ENCODE measurements at regions not wholly inside any gene's neighbourhood (a gene's known extent, or its start where the extent isn't known, plus 50 kb on each side); places are given as distances from the start of the nearest gene placed in this dataset.

DNA sequence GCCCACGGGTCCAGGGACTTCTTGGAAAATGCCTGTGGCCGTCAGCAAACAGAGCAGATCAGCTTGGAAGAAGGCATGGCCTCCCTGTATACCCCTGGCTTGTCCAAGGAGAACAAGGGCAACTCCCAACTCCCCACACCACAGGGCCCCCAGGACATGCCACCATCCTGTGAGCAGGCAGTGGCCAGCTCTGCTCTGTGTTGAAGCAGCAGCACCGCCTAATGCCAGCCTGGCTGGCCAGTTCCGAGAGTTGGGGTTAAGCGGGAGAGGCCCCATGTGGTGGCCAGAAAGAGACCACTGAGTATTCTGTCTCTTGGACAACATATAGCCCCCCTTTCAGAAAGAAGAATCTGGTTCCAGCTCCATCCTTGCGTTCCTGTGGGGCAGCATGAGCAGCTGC is 209.2 kb downstream of the CTTN start:
- Histone ChIP-seq H3K4me3 (ENCODE audit: low read depth, low read length) (no peak overlapping the region), H3K9me3 (no peaks in the 10 kb centered on the region), H3K27me3 (replicated peaks; ENCODE audit: control insufficient read depth, insufficient read depth, low read length) (no peaks in the 10 kb centered on the region), H3K36me3 (ENCODE audit: control insufficient read depth, insufficient read depth, low read length) (no peaks in the 10 kb centered on the region), H3K4me1 (0 out of 2 replicates have a peak, but pooled peaks cover 5% of the 10 kb centered on the region)
- Mint-ChIP-seq H3K27ac (ENCODE audit: unreplicated experiment) (no peak overlapping the region), H3K4me3 (ENCODE audit: unreplicated experiment) (no peak overlapping the region), H3K9me3 (ENCODE audit: unreplicated experiment) (no peaks in the 10 kb centered on the region), H3K36me3 (ENCODE audit: insufficient read depth, unreplicated experiment) (peaks cover 25% of the 10 kb centered on the region), H3K4me1 (ENCODE audit: low read depth, unreplicated experiment) (no peaks in the 10 kb centered on the region), H3K27me3 (ENCODE audit: insufficient read depth, unreplicated experiment) (no peaks in the 10 kb centered on the region)
- intact Hi-C loops (cut with micrococcal nuclease; ENCODE audit: unreplicated experiment) = no loop called here
- CTCF ChIA-PET = no interaction called here
- DNase-seq = no peak
- TF ChIP-seq, protein P1, sequence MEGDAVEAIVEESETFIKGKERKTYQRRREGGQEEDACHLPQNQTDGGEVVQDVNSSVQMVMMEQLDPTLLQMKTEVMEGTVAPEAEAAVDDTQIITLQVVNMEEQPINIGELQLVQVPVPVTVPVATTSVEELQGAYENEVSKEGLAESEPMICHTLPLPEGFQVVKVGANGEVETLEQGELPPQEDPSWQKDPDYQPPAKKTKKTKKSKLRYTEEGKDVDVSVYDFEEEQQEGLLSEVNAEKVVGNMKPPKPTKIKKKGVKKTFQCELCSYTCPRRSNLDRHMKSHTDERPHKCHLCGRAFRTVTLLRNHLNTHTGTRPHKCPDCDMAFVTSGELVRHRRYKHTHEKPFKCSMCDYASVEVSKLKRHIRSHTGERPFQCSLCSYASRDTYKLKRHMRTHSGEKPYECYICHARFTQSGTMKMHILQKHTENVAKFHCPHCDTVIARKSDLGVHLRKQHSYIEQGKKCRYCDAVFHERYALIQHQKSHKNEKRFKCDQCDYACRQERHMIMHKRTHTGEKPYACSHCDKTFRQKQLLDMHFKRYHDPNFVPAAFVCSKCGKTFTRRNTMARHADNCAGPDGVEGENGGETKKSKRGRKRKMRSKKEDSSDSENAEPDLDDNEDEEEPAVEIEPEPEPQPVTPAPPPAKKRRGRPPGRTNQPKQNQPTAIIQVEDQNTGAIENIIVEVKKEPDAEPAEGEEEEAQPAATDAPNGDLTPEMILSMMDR (IDR thresholded peaks at IDR 0.05; ENCODE audit: insufficient read depth in 1 of 2, low read depth in 1 of 2, low read length in 1 of 2, severe bottlenecking in 1 of 2, unreplicated experiment in 1 of 2) = no peak
- no TSS peak for BruUV-seq (replicated peaks)
- POLR2A ChIA-PET = no interaction called here

DNA sequence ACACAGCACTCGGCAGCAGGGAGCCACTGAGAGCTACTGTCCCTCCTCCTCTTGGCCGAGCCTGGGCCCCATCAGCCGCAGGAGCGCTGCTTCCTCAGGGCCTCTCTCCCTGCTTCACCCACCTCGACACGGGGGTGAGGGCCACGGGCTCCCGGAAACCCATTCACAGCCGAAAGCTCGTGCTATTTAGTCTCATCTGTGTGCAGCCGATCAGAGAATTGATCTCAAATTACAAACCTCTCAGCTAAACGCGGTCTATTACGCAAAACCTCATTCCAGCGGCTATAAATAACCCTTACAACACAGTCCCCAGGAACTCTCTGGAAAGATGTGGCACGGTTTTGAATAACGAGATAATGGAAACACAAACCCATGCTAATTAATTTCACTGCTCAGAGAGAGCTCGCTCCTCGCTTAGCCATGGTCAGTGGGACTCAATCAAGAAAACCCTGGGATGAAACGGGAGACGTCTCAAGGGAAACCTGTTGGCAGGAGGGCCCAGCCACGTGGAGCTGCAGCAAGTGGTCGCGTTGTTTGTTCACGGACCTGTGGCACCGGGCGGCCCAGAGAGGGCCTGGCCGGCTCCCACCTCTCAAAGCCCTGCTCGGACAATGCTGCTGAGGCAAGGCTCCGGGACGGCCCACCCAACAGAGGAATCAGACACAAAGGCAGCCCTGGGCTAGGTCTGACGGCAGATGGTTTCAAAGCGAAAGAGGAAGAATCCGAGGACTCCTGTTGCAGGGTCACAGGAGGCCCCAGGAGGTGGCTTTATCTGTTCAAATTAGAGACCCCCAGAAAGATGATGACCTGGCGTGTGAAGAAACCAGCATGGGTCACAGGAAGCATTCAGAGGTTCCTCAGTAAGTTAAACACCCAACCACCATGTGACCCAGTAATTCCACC is 210.5 kb downstream of the CTTN start:
- DNase-seq = no peak
- Histone ChIP-seq H3K27me3 (replicated peaks; ENCODE audit: control insufficient read depth, insufficient read depth, low read length) (no peaks in the 10 kb centered on the region), H3K4me1 (0 out of 2 replicates have a peak, but pooled peaks cover 5% of the 10 kb centered on the region), H3K9me3 (no peaks in the 10 kb centered on the region), H3K4me3 (ENCODE audit: low read depth, low read length) (no peak overlapping the region), H3K36me3 (ENCODE audit: control insufficient read depth, insufficient read depth, low read length) (no peaks in the 10 kb centered on the region)
- no peaks in the 10 kb centered on the region for H3K27me3 Mint-ChIP-seq (ENCODE audit: insufficient read depth, unreplicated experiment)
- no peaks in the 10 kb centered on the region for H3K4me1 Mint-ChIP-seq (ENCODE audit: low read depth, unreplicated experiment)
- H3K27ac Mint-ChIP-seq (ENCODE audit: unreplicated experiment) = no peak overlapping the region
- intact Hi-C loops (cut with micrococcal nuclease; ENCODE audit: unreplicated experiment) = no loop called here
- no peak overlapping the region for H3K4me3 Mint-ChIP-seq (ENCODE audit: unreplicated experiment)
- H3K9me3 Mint-ChIP-seq (ENCODE audit: unreplicated experiment) = no peaks in the 10 kb centered on the region
- peaks cover 29% of the 10 kb centered on the region for H3K36me3 Mint-ChIP-seq (ENCODE audit: insufficient read depth, unreplicated experiment)
- BruUV-seq (replicated peaks) = no TSS peak
- ChIA-PET POLR2A (no interaction called here), CTCF (no interaction called here)
- TF ChIP-seq, protein P1 (IDR thresholded peaks at IDR 0.05; ENCODE audit: insufficient read depth in 1 of 2, low read depth in 1 of 2, low read length in 1 of 2, severe bottlenecking in 1 of 2, unreplicated experiment in 1 of 2) = no peak

DNA sequence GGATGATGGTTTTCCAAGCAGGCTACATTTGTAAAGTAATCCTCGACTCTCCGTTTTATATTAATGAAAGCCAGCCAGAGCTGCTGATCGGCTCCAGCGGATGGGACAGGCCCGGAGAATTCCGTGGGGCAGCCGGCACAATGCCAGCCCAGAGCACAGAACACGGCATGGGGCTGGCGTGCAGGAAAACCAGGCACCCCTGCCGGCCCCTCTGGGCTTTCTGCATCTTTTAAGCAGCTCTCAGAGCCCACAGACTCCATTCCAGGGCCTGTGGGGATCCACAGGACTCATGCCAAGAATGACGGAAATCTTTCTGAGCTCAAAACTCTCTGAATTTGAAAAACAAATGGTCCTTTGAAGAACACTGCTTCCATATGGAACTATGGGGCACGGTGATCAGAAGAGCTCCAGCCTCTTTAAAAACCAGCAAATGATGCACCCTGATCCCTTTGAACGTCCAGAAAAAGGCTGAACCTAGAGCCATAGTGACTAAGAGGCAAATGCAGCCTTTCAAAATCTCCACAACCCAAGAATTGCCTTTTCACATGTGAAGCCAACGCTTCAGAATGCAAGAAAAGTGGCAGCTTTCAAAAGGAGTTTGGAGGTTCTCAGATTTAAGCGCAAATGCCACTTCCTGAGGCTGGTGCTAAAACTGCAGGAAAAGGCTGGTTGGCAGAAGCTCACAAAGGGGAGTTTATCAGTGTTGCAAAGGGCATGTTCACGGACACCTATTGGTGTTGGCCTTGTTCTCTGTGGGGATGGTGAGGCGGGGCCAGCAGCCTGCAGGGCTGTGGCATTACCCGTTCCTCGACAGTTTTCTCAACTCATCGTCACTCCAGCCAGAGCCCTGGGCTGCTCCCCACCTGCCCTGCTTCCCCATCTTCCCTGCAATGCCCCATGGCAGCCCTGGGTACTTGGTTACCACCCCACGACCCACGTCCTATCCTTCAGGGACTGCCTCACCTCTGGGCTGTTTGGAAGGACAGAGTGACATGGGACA is 212.5 kb downstream of the CTTN start:
- CTCF ChIA-PET = no interaction called here
- H3K27ac Mint-ChIP-seq (ENCODE audit: unreplicated experiment) = no peak overlapping the region

More for the DNA sequence above, 212.5 kb downstream of the CTTN start:
- no peak overlapping the region for H3K4me3 ChIP-seq (ENCODE audit: low read depth, low read length)
- no peaks in the 10 kb centered on the region for H3K9me3 Mint-ChIP-seq (ENCODE audit: unreplicated experiment)
- no peaks in the 10 kb centered on the region for H3K27me3 Mint-ChIP-seq (ENCODE audit: insufficient read depth, unreplicated experiment)
- 0 out of 2 replicates have a peak, but pooled peaks cover 1% of the 10 kb centered on the region for H3K36me3 ChIP-seq (ENCODE audit: control insufficient read depth, insufficient read depth, low read length)
- H3K9me3 ChIP-seq = peaks cover 8% of the 10 kb centered on the region
- intact Hi-C loops (cut with micrococcal nuclease; ENCODE audit: unreplicated experiment) = no loop called here
- DNase-seq = no peak
- no peaks in the 10 kb centered on the region for H3K4me1 Mint-ChIP-seq (ENCODE audit: low read depth, unreplicated experiment)
- POLR2A ChIA-PET = no interaction called here
- H3K4me3 Mint-ChIP-seq (ENCODE audit: unreplicated experiment) = no peak overlapping the region
- H3K4me1 ChIP-seq = peaks cover 14% of the 10 kb centered on the region; the same call in 1 of the 2 replicates
- TF ChIP-seq, protein P1 (IDR thresholded peaks at IDR 0.05; ENCODE audit: insufficient read depth in 1 of 2, low read depth in 1 of 2, low read length in 1 of 2, severe bottlenecking in 1 of 2, unreplicated experiment in 1 of 2) = no peak
- no peaks in the 10 kb centered on the region for H3K27me3 ChIP-seq (replicated peaks; ENCODE audit: control insufficient read depth, insufficient read depth, low read length)
- BruUV-seq (replicated peaks) = no TSS peak
- H3K36me3 Mint-ChIP-seq (ENCODE audit: insufficient read depth, unreplicated experiment) = peaks cover 29% of the 10 kb centered on the region

Data from Caco-2 (cell line).